ENCODE measurements at regions not wholly inside any gene's neighbourhood (a gene's known extent, or its start where the extent isn't known, plus 50 kb on each side); places are given as distances from the start of the nearest gene placed in this dataset.
"Not testable (repeated sequence)": the region's sequence is repeated elsewhere in the genome, so short reads cannot be mapped to it uniquely, and the experiment has no call there.

DNA sequence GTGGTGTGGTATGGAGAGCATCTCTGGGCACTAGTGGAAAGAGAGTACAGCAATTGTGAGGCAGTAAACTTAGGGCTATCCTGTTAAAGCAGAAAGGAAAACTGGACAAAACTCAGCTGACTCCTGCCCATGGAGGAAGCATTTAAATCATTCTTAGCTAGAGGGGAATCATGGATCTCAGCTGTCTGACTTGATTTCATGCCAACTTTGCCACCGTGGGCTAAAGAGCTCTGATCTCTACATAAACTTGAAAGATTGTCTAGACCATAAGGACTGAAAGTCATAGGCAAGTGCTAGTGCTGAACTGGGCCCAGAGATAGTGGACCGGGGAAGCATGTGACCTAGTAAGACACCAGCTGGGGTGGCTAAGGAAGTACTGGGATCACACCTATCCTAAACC lies 651.8 kb downstream of the COL12A1 start:
- Mint-ChIP-seq H3K4me3 (ENCODE audit: low read depth) (no peak overlapping the region), H3K9me3 (no peaks in the 10 kb centered on the region), H3K4me1 (ENCODE audit: low read depth) (no peaks in the 10 kb centered on the region), H3K36me3 (ENCODE audit: low read depth) (no peaks in the 10 kb centered on the region), H3K27ac (no peak overlapping the region), H3K27me3 (ENCODE audit: low read depth) (no peaks in the 10 kb centered on the region)
- DNase-seq (ENCODE audit: low spot score) = no peak
- intact Hi-C loops (cut with micrococcal nuclease) = no loop called here

DNA sequence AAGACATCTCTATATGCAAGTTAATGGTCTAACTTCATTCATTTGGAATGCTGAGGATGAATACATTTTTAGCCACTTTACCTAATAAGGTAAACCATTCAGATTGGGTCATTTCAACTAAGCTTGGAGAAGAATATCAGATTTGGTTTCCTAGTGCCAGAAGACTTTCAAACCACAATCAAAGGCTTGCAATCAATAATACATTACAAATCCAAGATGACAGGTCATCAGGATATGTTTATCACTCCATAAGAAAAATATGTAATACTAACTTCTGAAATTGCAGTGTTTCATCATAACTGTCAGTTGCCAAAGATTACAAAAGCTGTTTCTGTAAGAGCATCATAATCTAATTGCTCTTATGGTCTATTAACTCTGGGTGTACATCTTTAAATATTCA lies 654.0 kb downstream of the COL12A1 start:
- no peak overlapping the region for H3K27ac Mint-ChIP-seq
- no peaks in the 10 kb centered on the region for H3K9me3 Mint-ChIP-seq
- intact Hi-C loops (cut with micrococcal nuclease) = no loop called here
- H3K4me1 Mint-ChIP-seq (ENCODE audit: low read depth) = no peaks in the 10 kb centered on the region
- H3K4me3 Mint-ChIP-seq (ENCODE audit: low read depth) = no peak overlapping the region
- H3K36me3 Mint-ChIP-seq (ENCODE audit: low read depth) = no peaks in the 10 kb centered on the region
- DNase-seq (ENCODE audit: low spot score) = no peak
- H3K27me3 Mint-ChIP-seq (ENCODE audit: low read depth) = no peaks in the 10 kb centered on the region

DNA sequence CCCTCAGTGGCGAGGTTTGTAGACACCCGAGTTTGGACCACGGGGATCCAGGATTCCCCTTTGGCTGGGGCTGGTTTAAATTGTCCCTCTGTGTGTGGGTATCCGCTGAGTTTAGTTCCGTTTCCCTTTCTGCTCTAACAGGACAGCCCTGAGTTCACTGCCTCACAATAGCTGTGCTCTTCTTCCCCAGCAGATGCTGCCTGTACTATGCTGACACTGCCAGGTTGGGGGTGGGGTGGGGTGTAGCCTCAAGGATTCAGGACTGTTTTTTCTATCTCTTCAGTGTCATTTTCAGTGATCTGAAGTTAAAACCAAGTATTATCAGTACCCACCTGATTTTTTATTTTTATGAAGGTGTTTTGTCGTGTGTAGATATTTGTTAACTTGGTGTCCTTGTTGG lies 655.0 kb downstream of the COL12A1 start:
- intact Hi-C loops (cut with micrococcal nuclease) = no loop called here
- Mint-ChIP-seq H3K9me3 (no peaks in the 10 kb centered on the region), H3K4me1 (ENCODE audit: low read depth) (no peaks in the 10 kb centered on the region), H3K27ac (no peak overlapping the region), H3K36me3 (ENCODE audit: low read depth) (no peaks in the 10 kb centered on the region), H3K4me3 (ENCODE audit: low read depth) (no peak overlapping the region), H3K27me3 (ENCODE audit: low read depth) (no peaks in the 10 kb centered on the region)
- no peak for DNase-seq (ENCODE audit: low spot score)

DNA sequence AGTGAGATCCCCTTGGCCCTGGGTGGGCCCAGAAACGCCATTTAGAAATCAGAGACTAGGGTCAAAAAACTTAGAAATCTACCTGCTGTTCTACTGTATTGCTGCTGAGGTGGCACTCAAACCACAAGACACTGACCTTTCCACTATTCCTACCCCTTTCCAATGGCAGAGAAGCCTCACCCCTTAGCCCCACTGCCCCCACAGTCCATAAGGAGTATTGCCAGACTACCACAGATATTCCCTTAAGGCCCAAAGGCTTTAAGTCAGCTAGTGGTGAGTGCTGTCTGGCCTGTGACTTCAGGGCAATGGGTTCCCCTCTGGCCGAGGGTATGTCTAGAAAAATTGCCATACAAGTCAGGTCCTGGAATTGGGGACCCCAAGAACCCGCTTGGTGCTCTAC lies 656.1 kb downstream of the COL12A1 start:
- no peak overlapping the region for H3K4me3 Mint-ChIP-seq (ENCODE audit: low read depth)
- no peak for DNase-seq (ENCODE audit: low spot score)
- intact Hi-C loops (cut with micrococcal nuclease) = no loop called here
- H3K4me1 Mint-ChIP-seq (ENCODE audit: low read depth) = no peaks in the 10 kb centered on the region
- H3K27ac Mint-ChIP-seq = no peak overlapping the region
- no peaks in the 10 kb centered on the region for H3K36me3 Mint-ChIP-seq (ENCODE audit: low read depth)
- no peaks in the 10 kb centered on the region for H3K27me3 Mint-ChIP-seq (ENCODE audit: low read depth)
- no peaks in the 10 kb centered on the region for H3K9me3 Mint-ChIP-seq

DNA sequence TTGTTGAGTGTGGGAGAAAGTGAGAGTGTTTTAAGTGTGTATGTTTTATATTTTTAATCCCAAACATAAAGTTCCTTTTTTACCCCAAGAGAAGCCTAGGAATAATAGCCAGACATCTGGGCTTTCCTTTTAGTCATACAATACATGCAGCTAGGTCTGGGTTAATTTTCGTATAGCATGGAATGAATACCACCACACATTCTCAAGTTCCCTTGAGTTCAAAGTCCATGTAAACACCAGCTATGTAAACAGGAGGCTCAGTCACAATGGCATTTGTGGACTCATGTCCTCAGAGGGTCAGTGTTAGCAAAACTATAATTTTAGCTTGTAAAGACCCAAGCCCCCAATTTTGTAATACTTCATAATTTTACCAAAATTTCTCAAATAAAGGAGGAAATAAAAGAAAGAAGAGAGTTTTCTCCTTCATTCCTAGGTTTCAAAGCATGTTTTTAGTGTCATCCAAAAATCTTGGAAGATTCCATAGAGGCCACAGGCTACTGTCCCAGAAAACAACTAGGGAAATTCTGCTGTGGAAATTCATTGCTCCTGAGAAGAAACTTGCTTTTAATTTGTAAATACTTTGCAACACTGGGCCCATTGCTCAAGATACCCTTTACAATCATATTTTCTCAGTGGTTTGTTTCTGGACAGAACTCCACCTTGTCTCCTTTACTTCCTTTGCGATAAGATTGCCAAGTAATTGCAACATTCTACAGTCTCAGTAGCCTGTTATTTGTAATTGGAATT lies 671.2 kb downstream of the COL12A1 start:
- Mint-ChIP-seq H3K4me3 (ENCODE audit: low read depth) (no peak overlapping the region), H3K4me1 (ENCODE audit: low read depth) (no peaks in the 10 kb centered on the region), H3K9me3 (no peaks in the 10 kb centered on the region), H3K27ac (no peak overlapping the region), H3K36me3 (ENCODE audit: low read depth) (no peaks in the 10 kb centered on the region), H3K27me3 (ENCODE audit: low read depth) (no peaks in the 10 kb centered on the region)
- intact Hi-C loops (cut with micrococcal nuclease) = no loop called here
- DNase-seq (ENCODE audit: low spot score) = no peak

DNA sequence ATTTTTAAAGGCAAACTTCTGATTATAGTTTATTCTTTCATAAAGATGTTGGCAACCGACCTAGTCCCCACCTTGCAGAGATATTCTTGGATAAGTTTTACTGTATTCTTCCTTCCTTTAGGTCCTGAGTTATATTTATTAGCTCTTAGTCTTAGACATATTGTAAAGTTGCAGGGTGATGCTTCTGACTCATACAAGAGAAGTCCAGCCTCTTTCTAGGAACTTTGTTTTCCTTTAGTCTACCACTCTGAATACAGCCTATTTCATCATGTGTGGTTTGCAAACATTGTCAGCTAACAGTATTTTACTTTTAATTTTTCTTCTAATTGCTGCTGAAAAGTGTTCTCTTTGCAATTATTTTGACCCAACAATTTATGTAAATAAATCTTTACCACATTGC lies 686.7 kb downstream of the COL12A1 start:
- Mint-ChIP-seq H3K4me1 (ENCODE audit: low read depth) (no peaks in the 10 kb centered on the region), H3K4me3 (ENCODE audit: low read depth) (no peak overlapping the region), H3K36me3 (ENCODE audit: low read depth) (no peaks in the 10 kb centered on the region), H3K9me3 (peaks cover 4% of the 10 kb centered on the region), H3K27me3 (ENCODE audit: low read depth) (no peaks in the 10 kb centered on the region), H3K27ac (no peak overlapping the region)
- DNase-seq (ENCODE audit: low spot score) = no peak
- intact Hi-C loops (cut with micrococcal nuclease) = no loop called here

DNA sequence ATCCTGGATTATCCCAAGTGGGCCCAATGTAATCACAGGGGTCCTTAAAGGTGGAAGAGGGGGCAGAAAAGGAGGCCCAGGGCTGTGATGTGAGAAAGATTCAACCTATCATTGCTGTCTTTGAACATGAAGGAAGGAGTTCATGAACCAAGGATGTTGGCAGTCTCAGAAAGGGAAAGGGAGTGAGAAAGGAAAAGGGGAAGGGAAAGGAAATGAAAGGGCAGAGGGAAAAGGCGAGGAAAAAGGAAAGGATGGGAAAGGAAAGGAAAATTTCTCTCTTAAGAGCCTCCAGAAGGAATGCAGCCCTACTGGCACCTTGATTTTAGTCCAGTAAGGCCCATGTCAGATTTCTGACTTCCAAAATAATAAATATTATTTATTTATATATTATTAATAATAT lies 687.8 kb downstream of the COL12A1 start:
- peaks cover 8% of the 10 kb centered on the region for H3K9me3 Mint-ChIP-seq
- no peaks in the 10 kb centered on the region for H3K36me3 Mint-ChIP-seq (ENCODE audit: low read depth)
- no peak for DNase-seq (ENCODE audit: low spot score)
- no peak overlapping the region for H3K4me3 Mint-ChIP-seq (ENCODE audit: low read depth)
- H3K27me3 Mint-ChIP-seq (ENCODE audit: low read depth) = no peaks in the 10 kb centered on the region
- H3K4me1 Mint-ChIP-seq (ENCODE audit: low read depth) = no peaks in the 10 kb centered on the region
- H3K27ac Mint-ChIP-seq = no peak overlapping the region
- intact Hi-C loops (cut with micrococcal nuclease) = no loop called here

DNA sequence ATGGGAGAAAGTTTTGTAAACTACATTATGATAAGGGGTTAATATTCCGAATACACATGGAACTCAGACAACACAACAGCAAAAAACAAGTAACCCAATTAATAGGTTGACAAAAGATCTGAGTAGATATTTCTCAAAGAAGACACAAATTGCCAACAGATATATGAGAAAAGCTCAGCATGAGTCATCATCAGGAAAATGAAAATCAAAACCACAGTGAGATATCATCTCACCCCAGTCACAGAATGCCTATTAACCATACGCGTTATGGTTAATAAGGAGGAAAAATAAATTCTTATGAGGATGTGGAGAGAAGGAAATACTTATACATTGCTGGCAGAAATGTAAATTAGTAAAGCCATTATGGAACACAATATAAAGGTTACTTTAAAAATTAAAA lies 695.0 kb downstream of the COL12A1 start:
- Mint-ChIP-seq H3K4me1 (ENCODE audit: low read depth) (no peaks in the 10 kb centered on the region), H3K27me3 (ENCODE audit: low read depth) (no peaks in the 10 kb centered on the region), H3K36me3 (ENCODE audit: low read depth) (no peaks in the 10 kb centered on the region), H3K27ac (no peak overlapping the region), H3K4me3 (ENCODE audit: low read depth) (no peak overlapping the region), H3K9me3 (peaks cover 51% of the 10 kb centered on the region)
- DNase-seq (ENCODE audit: low spot score) = no peak
- intact Hi-C loops (cut with micrococcal nuclease) = no loop called here

DNA sequence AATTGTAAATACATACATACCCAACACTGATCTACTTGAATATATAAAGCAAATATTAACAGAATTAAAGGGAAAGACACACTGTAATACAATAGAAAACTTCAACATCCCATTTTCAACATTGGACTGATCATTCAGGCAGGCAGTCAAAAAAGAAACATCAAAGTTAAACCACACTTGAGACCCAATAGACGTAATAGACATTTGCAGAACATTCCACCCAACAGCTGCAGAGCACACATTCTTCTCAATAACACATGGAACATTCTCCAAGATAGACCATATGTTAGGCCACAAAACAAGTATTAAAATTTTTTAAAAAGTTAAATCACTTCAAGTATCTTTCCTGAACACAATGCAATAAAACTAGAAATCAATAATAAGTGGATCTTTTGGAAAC lies 698.2 kb downstream of the COL12A1 start:
- H3K36me3 Mint-ChIP-seq (ENCODE audit: low read depth) = no peaks in the 10 kb centered on the region
- H3K27ac Mint-ChIP-seq = no peak overlapping the region
- H3K4me1 Mint-ChIP-seq (ENCODE audit: low read depth) = no peaks in the 10 kb centered on the region
- H3K4me3 Mint-ChIP-seq (ENCODE audit: low read depth) = no peak overlapping the region
- DNase-seq (ENCODE audit: low spot score) = no peak
- intact Hi-C loops (cut with micrococcal nuclease) = no loop called here
- peaks cover 58% of the 10 kb centered on the region for H3K9me3 Mint-ChIP-seq
- no peaks in the 10 kb centered on the region for H3K27me3 Mint-ChIP-seq (ENCODE audit: low read depth)

DNA sequence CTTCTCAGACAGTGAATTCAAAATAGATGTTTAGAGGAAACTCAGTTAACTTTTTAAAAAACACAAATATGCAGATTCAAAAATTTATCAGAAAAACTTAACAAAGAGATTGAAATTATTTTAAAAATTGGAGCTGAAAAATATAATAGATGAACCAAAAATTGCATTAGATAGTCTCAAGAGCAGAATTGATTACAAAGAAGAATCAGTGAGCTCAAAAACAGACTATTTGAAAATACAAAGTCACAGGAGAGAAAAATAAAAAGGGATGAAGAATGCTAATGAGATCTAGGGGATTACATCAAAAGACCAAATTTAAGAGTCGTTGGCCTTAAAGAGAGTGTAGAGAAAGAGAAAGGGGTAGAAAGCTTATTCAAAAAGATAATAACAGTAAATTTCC lies 700.5 kb downstream of the COL12A1 start:
- intact Hi-C loops (cut with micrococcal nuclease) = no loop called here
- Mint-ChIP-seq H3K9me3 (peaks cover 57% of the 10 kb centered on the region), H3K36me3 (ENCODE audit: low read depth) (no peaks in the 10 kb centered on the region), H3K27me3 (ENCODE audit: low read depth) (no peaks in the 10 kb centered on the region), H3K4me1 (ENCODE audit: low read depth) (no peaks in the 10 kb centered on the region), H3K4me3 (ENCODE audit: low read depth) (no peak overlapping the region), H3K27ac (no peak overlapping the region)
- no peak for DNase-seq (ENCODE audit: low spot score)

DNA sequence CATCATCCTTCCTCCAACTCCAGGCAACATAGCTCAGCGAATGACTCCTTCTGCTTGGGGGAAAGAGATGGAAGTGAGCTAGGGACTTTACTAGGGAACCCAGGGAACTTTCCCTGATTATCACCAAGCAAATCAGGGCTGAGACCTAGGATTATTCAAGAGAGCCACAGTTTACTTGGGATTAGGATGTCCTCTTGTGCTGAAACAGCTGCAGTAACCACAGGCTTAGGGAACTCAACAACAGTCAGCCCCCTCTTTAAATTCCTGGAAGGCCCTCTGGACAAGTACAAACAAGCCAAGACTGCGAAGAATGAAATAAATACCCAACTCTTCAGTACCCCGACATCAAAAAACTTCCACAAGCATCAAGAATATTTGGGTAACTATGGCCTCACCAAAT lies 700.9 kb downstream of the COL12A1 start:
- Mint-ChIP-seq H3K27me3 (ENCODE audit: low read depth) (no peaks in the 10 kb centered on the region), H3K4me1 (ENCODE audit: low read depth) (no peaks in the 10 kb centered on the region), H3K4me3 (ENCODE audit: low read depth) (no peak overlapping the region), H3K36me3 (ENCODE audit: low read depth) (no peaks in the 10 kb centered on the region), H3K9me3 (peaks cover 52% of the 10 kb centered on the region), H3K27ac (no peak overlapping the region)
- no peak for DNase-seq (ENCODE audit: low spot score)
- intact Hi-C loops (cut with micrococcal nuclease) = no loop called here

DNA sequence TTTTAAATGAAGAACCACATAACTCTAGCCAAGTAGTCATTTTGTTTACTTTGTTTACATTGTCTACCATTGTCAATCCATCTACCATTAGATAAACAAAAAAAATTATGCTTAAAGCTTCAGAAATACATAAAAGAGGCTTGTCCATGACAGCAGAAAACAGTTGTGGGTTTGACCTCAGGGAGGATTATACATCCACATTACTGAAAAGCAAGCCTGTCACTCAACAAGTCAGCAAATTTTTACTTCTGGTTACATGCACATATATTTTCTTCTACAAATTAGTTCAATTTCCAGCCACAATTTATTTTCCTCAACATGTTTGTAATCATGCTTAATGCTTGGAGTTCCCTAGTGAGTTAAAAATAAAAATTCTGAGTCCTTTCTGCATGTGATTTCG lies 713.3 kb downstream of the COL12A1 start:
- DNase-seq (ENCODE audit: low spot score) = no peak
- Mint-ChIP-seq H3K9me3 (peaks cover 10% of the 10 kb centered on the region), H3K27me3 (ENCODE audit: low read depth) (no peaks in the 10 kb centered on the region), H3K4me1 (ENCODE audit: low read depth) (no peaks in the 10 kb centered on the region), H3K27ac (no peak overlapping the region), H3K36me3 (ENCODE audit: low read depth) (no peaks in the 10 kb centered on the region), H3K4me3 (ENCODE audit: low read depth) (no peak overlapping the region)
- intact Hi-C loops (cut with micrococcal nuclease) = no loop called here

DNA sequence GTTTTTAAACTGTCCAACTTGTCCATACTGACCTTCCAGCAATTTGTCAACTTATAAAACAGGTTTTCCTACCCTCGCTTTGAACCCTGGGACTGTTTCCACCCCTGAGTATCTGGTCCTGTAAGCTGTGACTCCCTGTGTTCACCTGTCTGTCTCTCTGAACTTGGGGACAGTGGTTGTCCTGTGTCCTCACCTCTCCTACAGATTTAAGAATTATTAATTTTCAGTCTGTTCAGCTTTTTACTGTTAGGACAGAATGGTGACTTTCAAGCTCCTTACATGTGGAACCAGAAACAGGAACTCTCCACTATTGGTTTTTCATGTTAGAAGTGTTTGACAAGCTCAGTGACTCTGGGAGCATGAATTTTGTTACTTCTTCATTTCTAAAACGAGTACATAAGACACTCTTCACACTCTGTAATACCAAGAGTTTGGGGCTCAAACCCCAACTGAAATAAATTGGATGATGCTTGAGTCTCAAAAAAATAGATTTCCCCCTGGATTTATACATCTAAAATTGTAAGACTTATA lies 713.9 kb downstream of the COL12A1 start:
- no peaks in the 10 kb centered on the region for H3K27me3 Mint-ChIP-seq (ENCODE audit: low read depth)
- H3K4me3 Mint-ChIP-seq (ENCODE audit: low read depth) = no peak overlapping the region
- H3K9me3 Mint-ChIP-seq = peaks cover 10% of the 10 kb centered on the region
- H3K36me3 Mint-ChIP-seq (ENCODE audit: low read depth) = no peaks in the 10 kb centered on the region
- no peaks in the 10 kb centered on the region for H3K4me1 Mint-ChIP-seq (ENCODE audit: low read depth)
- H3K27ac Mint-ChIP-seq = no peak overlapping the region
- DNase-seq (ENCODE audit: low spot score) = no peak
- intact Hi-C loops (cut with micrococcal nuclease) = no loop called here

DNA sequence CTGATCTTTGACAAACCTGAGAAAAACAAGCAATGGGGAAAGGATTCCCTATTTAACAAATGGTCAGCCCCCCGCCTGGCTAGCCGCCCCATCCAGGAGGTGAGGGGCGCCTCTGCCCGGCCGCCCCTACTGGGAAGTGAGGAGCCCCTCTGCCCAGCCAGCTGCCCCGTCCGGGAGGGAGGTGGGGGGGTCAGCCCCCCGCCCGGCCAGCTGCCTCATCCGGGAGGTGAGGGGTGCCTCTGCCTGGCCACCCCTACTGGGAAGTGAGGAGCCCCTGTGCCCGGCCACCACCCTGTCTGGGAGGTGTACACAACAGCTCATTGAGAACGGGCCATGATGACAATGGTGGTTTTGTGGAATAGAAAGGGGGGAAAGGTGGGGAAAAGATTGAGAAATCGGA lies 717.1 kb downstream of the COL12A1 start:
- H3K27ac Mint-ChIP-seq; H3K36me3 Mint-ChIP-seq (ENCODE audit: low read depth); H3K4me3 Mint-ChIP-seq (ENCODE audit: low read depth); H3K4me1 Mint-ChIP-seq (ENCODE audit: low read depth); H3K27me3 Mint-ChIP-seq (ENCODE audit: low read depth); DNase-seq (ENCODE audit: low spot score); intact Hi-C loops (cut with micrococcal nuclease): not testable (repeated sequence)
- H3K9me3 Mint-ChIP-seq = peaks cover 10% of the 10 kb centered on the region

Measured in activated T-helper 2 cell treated with anti-CD3 and anti-CD28 coated beads, Interferon-gamma antibody, Interleukin-2, Interleukin-4, amounts not matched to agents 10 μg/mL and 5 μg/mL and 100 μg/mL, durations not matched to agents 14 hours and 24 hours and 36 hours (primary cell).